Naive thymus-derived CD4-positive, alpha-beta T cell (primary cell): ENCODE measurements at regions not wholly inside any gene's neighbourhood (a gene's known extent, or its start where the extent isn't known, plus 50 kb on each side); places are given as distances from the start of the nearest gene placed in this dataset.

Source experiments
- ATAC-seq: fragments of 150-1000 bp; cut with Tn5 transposase; 2 replicates; pipeline ENCODE4 v1.10.0; 2021; ENCODE audit warnings: mild to moderate bottlenecking, moderate library complexity
- CTCF ChIA-PET: fragments of 350-600 bp; sonication (Branson Sonifier 250); formaldehyde crosslinking; loops from one replicate; lab custom pipeline; 2021; ENCODE audit warnings: antibody characterized with exemption; lab: Charles Lee
- POLR2A ChIA-PET: fragments of 350-600 bp; sonication (Branson Sonifier 250); formaldehyde crosslinking; loops from one replicate; lab custom pipeline; 2021; ENCODE audit warnings: antibody characterized with exemption, inconsistent platforms; lab: Charles Lee
- DNase-seq, 9 donors: peaks; one replicate each; pipeline versions ENCODE4 v3.0.0 to v3.0.0-alpha.2; 2020 to 2022; ENCODE audit warnings: mixed read lengths in 1 of 9
- H3K27ac ChIP-seq: one replicate; pipeline ENCODE4 v1.7.0; 2013; ENCODE audit warnings: mild to moderate bottlenecking, low read depth, low read length, moderate library complexity
- H3K27me3 ChIP-seq, 2 donors: one replicate each; pipeline ENCODE4 v1.7.0; 2013; ENCODE audit warnings: low read length in 2 of 2, mild to moderate bottlenecking in 2 of 2, moderate library complexity in 2 of 2; ENCODE audit not compliant: control insufficient read depth in 2 of 2, insufficient read depth in 2 of 2
- H3K36me3 ChIP-seq, 3 experiments: 1 replicate in 2 of 3; 2 replicates in 1 of 3; pipeline ENCODE4 v1.7.0; 2013; ENCODE audit warnings: low read length in 3 of 3, mild to moderate bottlenecking in 3 of 3, moderate library complexity in 1 of 3; ENCODE audit not compliant: insufficient read depth in 3 of 3, control insufficient read depth in 2 of 3
- H3K4me1 ChIP-seq, 2 donors: one replicate each; pipeline ENCODE4 v1.7.0; 2013; ENCODE audit warnings: low read length in 2 of 2, mild to moderate bottlenecking in 2 of 2, moderate library complexity in 1 of 2; ENCODE audit not compliant: control insufficient read depth in 2 of 2, insufficient read depth in 2 of 2
- H3K4me3 ChIP-seq: 2 replicates; pipeline ENCODE4 v1.7.0; 2013; ENCODE audit warnings: mild to moderate bottlenecking, low read length
- H3K9me3 ChIP-seq, 3 experiments: 1 replicate in 2 of 3; 2 replicates in 1 of 3; pipeline ENCODE4 v1.7.0; 2013; ENCODE audit warnings: low read length in 3 of 3; ENCODE audit not compliant: control insufficient read depth in 2 of 3
- H3K27ac Mint-ChIP-seq, 9 donors: one replicate each; pipeline ENCODE4 v1.8.0; 2020 to 2022; ENCODE audit warnings: mixed read lengths in 9 of 9, mild to moderate bottlenecking in 8 of 9, moderate library complexity in 5 of 9, inconsistent platforms in 2 of 9
- H3K27me3 Mint-ChIP-seq, 5 donors: one replicate each; pipeline ENCODE4 v1.8.0; 2021 to 2022; ENCODE audit warnings: mixed read lengths in 5 of 5, mild to moderate bottlenecking in 1 of 5
- H3K36me3 Mint-ChIP-seq, 5 donors: one replicate each; pipeline ENCODE4 v1.8.0; 2020 to 2022; ENCODE audit warnings: mixed read lengths in 5 of 5, mild to moderate bottlenecking in 3 of 5, inconsistent platforms in 1 of 5
- H3K4me1 Mint-ChIP-seq, 7 donors: one replicate each; pipeline ENCODE4 v1.8.0; 2020 to 2022; ENCODE audit warnings: mixed read lengths in 7 of 7, mild to moderate bottlenecking in 3 of 7, inconsistent platforms in 1 of 7
- H3K4me3 Mint-ChIP-seq, 10 donors: one replicate each; pipeline ENCODE4 v1.8.0; 2020 to 2022; ENCODE audit warnings: mild to moderate bottlenecking in 10 of 10, mixed read lengths in 10 of 10, moderate library complexity in 6 of 10, inconsistent platforms in 2 of 10
- H3K9me3 Mint-ChIP-seq, 11 donors: one replicate each; pipeline ENCODE4 v1.8.0; 2020 to 2022; ENCODE audit warnings: mixed read lengths in 11 of 11, mild to moderate bottlenecking in 4 of 11, inconsistent platforms in 1 of 11, moderate library complexity in 1 of 11
- intact Hi-C, 2 donors: fragments of 100-400 bp; cut with micrococcal nuclease; formaldehyde crosslinking; loops; one replicate each; pipeline ENCODE4 v1.15.1; 2023

DNA sequence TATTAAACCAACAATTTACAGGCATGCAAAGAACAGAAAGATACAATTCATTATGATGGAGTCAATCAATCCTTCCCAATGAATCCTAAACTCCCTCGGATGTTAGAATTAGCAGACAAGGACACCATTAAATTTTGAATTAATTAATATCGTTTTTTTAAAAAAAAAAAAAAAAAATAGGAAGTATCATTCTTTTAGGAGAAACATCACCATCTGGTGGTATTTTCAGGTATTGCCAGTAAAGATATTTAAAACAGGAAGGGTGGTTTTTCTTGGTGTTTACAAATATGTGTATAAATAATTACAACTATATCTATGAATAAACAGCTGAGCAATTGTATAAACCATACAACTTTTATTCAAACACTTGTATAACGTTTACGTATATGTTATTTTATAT is 564.4 kb downstream of the HAO1 start:
- H3K27me3 ChIP-seq = no peaks in the 10 kb centered on the region
- ChIA-PET CTCF (interaction anchor here (0.7 kb wide), 1 partner anchor 1377 kb away, joined by 3 read pairs; no protein-coding TSS in a partner anchor), POLR2A (no interaction called here)
- no peak overlapping the region for H3K27ac Mint-ChIP-seq
- no peak overlapping the region for H3K4me3 Mint-ChIP-seq
- H3K27me3 Mint-ChIP-seq = no peaks in the 10 kb centered on the region
- H3K4me3 ChIP-seq = no peak overlapping the region
- H3K27ac ChIP-seq = no peak overlapping the region
- no peaks in the 10 kb centered on the region for H3K36me3 ChIP-seq
- intact Hi-C loops = loop anchor here in 1 of 2 donors (10.0 kb wide), 1 partner anchor 611 kb away; the partner anchor contains the start of gene BMP2
- peaks cover 0 to 4% (median 0%) of the 10 kb centered on the region in 11 donors for H3K9me3 Mint-ChIP-seq
- H3K4me1 ChIP-seq = no peaks in the 10 kb centered on the region
- ATAC-seq = no peak
- H3K36me3 Mint-ChIP-seq = no peaks in the 10 kb centered on the region
- peak in 1 of 9 donors; percentile 0 for DNase-seq
- no peaks in the 10 kb centered on the region for H3K9me3 ChIP-seq
- H3K4me1 Mint-ChIP-seq = no peaks in the 10 kb centered on the region

- no peaks in the 10 kb centered on the region for H3K9me3 ChIP-seq
- no peaks in the 10 kb centered on the region for H3K4me1 ChIP-seq
- Mint-ChIP-seq H3K9me3 (peaks cover 0 to 6% (median 0%) of the 10 kb centered on the region in 11 donors), H3K27me3 (no peaks in the 10 kb centered on the region), H3K4me3 (no peak overlapping the region), H3K27ac (no peak overlapping the region), H3K4me1 (no peaks in the 10 kb centered on the region), H3K36me3 (no peaks in the 10 kb centered on the region)
- no peak overlapping the region for H3K27ac ChIP-seq
- no peaks in the 10 kb centered on the region for H3K27me3 ChIP-seq
- DNase-seq = no peak
- no peak for ATAC-seq
- no peaks in the 10 kb centered on the region for H3K36me3 ChIP-seq
- intact Hi-C loops = loop anchor here in 1 of 2 donors (10.0 kb wide), 1 partner anchor 614 kb away; the partner anchor contains the start of gene BMP2
- CTCF ChIA-PET = no interaction called here
- POLR2A ChIA-PET = no interaction called here
- H3K4me3 ChIP-seq = no peak overlapping the region
These were observed 561.2 kb downstream of the HAO1 start for GRCh38 chr20:7378864-7379605.

DNA sequence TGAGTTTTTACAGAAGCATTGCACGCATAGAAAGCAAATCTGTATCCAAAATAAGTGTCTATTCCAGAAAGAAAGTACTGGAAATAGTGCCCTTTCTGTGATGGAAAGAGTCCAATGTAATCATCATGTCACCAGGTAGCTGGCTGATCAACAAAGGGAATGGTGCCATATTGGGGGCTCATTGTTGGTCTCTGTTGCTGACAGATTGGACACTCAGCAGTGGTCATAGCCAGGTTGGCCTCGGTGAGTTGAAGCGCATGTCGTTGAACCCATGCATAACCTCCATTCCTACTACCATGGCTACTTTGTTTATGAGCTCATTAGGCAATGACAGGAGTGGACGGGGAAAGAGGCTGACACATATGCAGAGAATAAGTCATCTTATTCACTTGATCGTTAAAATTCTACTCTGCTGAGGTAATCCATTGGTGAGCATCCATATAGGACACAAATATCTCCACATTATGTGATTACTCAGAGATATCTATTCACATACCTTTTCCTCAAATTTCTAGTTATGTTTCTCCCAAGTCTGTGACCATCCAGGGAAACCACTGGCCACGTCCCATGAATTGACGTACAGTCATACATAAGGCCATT is 560.5 kb downstream of the HAO1 start:
- Histone ChIP-seq H3K27me3 (no peaks in the 10 kb centered on the region), H3K27ac (no peak overlapping the region), H3K4me3 (no peak overlapping the region), H3K4me1 (no peaks in the 10 kb centered on the region), H3K9me3 (no peaks in the 10 kb centered on the region), H3K36me3 (no peaks in the 10 kb centered on the region)
- H3K4me1 Mint-ChIP-seq = no peaks in the 10 kb centered on the region
- intact Hi-C loops = loop anchor here in 1 of 2 donors (10.0 kb wide), 1 partner anchor 615 kb away; the partner anchor contains the start of gene BMP2
- no peak overlapping the region for H3K4me3 Mint-ChIP-seq
- ChIA-PET CTCF (no interaction called here), POLR2A (no interaction called here)
- ATAC-seq = no peak
- H3K9me3 Mint-ChIP-seq = peaks cover 0 to 10% (median 0%) of the 10 kb centered on the region in 11 donors
- no peak overlapping the region for H3K27ac Mint-ChIP-seq
- H3K36me3 Mint-ChIP-seq = no peaks in the 10 kb centered on the region
- no peak for DNase-seq
- no peaks in the 10 kb centered on the region for H3K27me3 Mint-ChIP-seq

- Histone ChIP-seq H3K9me3 (no peaks in the 10 kb centered on the region), H3K27ac (no peak overlapping the region), H3K4me1 (no peaks in the 10 kb centered on the region), H3K4me3 (no peak overlapping the region), H3K36me3 (no peaks in the 10 kb centered on the region), H3K27me3 (no peaks in the 10 kb centered on the region)
- intact Hi-C loops = no loop called here
- ChIA-PET CTCF (no interaction called here), POLR2A (no interaction called here)
- DNase-seq (no peak), ATAC-seq (no peak)
- peaks cover 0 to 5% (median 0%) of the 10 kb centered on the region in 5 donors for H3K27me3 Mint-ChIP-seq
- no peak overlapping the region for H3K4me3 Mint-ChIP-seq
- H3K27ac Mint-ChIP-seq = no peak overlapping the region
- peaks cover 0 to 17% (median 0%) of the 10 kb centered on the region in 11 donors for H3K9me3 Mint-ChIP-seq
- H3K4me1 Mint-ChIP-seq = no peaks in the 10 kb centered on the region
- H3K36me3 Mint-ChIP-seq = no peaks in the 10 kb centered on the region
These were observed 557.0 kb downstream of the HAO1 start for GRCh38 chr20:7383216-7383615.

DNA sequence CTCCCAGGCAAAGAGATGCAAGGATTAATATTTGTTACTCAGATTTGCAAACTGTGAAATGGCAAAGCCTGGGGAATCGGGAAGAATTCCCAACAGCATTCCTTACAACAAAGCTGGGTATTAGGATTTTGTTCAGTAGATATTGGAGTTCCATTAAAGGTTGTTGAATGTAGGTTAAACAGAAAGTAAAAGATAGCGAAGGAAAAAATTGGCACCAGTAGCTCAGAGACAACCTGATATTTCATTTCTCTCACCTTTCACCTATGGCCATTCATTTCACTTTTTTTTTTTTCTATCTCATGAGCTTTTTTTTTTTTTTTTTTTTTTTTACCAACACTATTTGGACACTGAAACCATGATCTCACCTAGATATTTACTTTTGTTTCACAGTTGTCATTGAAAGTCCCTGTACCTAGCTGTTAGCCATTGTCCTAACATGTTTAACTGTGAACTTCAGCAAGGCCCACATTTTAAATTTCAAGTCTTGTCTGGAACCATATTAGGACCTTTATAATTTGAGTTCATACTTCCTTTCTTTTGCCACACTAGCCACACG is 552.5 kb downstream of the HAO1 start:
- Mint-ChIP-seq H3K36me3 (no peaks in the 10 kb centered on the region), H3K9me3 (peaks cover 0 to 18% (median 0%) of the 10 kb centered on the region in 11 donors), H3K27ac (no peak overlapping the region), H3K4me1 (no peaks in the 10 kb centered on the region), H3K27me3 (peaks cover 0 to 5% (median 0%) of the 10 kb centered on the region in 5 donors), H3K4me3 (no peak overlapping the region)
- intact Hi-C loops = no loop called here
- no peak for DNase-seq
- CTCF ChIA-PET = interaction anchor here (0.7 kb wide), 1 partner anchor 11 kb away, joined by 4 read pairs; no protein-coding TSS in a partner anchor
- no peaks in the 10 kb centered on the region for H3K36me3 ChIP-seq
- no peaks in the 10 kb centered on the region for H3K4me1 ChIP-seq
- H3K27me3 ChIP-seq = no peaks in the 10 kb centered on the region
- H3K9me3 ChIP-seq = no peaks in the 10 kb centered on the region
- POLR2A ChIA-PET = no interaction called here
- H3K4me3 ChIP-seq = no peak overlapping the region
- H3K27ac ChIP-seq = no peak overlapping the region
- ATAC-seq = no peak

DNA sequence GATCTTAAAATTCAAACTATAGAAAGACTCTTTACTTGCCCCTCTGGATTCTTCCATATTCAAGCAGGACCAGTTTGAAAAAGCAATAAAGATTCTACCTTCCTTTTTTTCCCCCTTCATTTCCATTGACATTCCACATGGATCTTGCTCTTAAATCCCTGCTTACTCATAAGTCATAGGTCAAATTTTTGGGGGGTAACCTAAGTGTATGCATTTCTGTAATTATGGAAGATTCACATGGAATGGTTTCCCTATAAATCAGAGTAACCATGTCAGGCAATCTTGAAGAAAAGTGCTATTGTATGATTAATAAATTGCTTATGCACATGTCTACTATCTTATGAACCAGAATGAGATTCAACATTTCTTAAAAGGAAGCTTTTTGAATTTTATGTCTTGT is 551.0 kb downstream of the HAO1 start:
- Mint-ChIP-seq H3K9me3 (peaks cover 0 to 14% (median 0%) of the 10 kb centered on the region in 11 donors), H3K4me3 (no peak overlapping the region), H3K27me3 (peaks cover 0 to 5% (median 0%) of the 10 kb centered on the region in 5 donors), H3K4me1 (no peaks in the 10 kb centered on the region), H3K36me3 (no peaks in the 10 kb centered on the region), H3K27ac (no peak overlapping the region)
- Histone ChIP-seq H3K4me1 (no peaks in the 10 kb centered on the region), H3K27ac (no peak overlapping the region), H3K4me3 (no peak overlapping the region), H3K36me3 (no peaks in the 10 kb centered on the region), H3K9me3 (no peaks in the 10 kb centered on the region), H3K27me3 (no peaks in the 10 kb centered on the region)
- DNase-seq = no peak
- no peak for ATAC-seq
- intact Hi-C loops = no loop called here
- CTCF ChIA-PET = no interaction called here
- POLR2A ChIA-PET = no interaction called here
